A549 (cell line): ENCODE measurements at regions not wholly inside any gene's neighbourhood (a gene's known extent, or its start where the extent isn't known, plus 50 kb on each side); places are given as distances from the start of the nearest gene placed in this dataset.

Source experiments
- ATAC-seq, 2 experiments: fragments of 200-7000 bp in 1 of 2; fragments of >200 bp in 1 of 2; cut with Nextera tagmentation in 1 of 2; cut with Tn5 transposase in 1 of 2; 3 replicates each; pipeline versions ENCODE4 v1.8.0 to v1.9.1; 2018 to 2020; ENCODE audit warnings: mild to moderate bottlenecking in 1 of 2, moderate library complexity in 1 of 2
- CTCF ChIA-PET: fragments of 300-600 bp; sonication (Branson Sonifier 250); formaldehyde crosslinking; extraction: SDS; loops from one replicate; lab custom pipeline; 2021; ENCODE audit warnings: antibody characterized with exemption, inconsistent platforms; lab: Yijun Ruan, JAX
- POLR2A ChIA-PET: fragments of 350-600 bp; formaldehyde crosslinking; extraction: SDS; loops from one replicate; lab custom pipeline; 2021; ENCODE audit warnings: antibody characterized with exemption, inconsistent platforms; lab: Yijun Ruan, JAX
- DNase-seq, 2 experiments: peaks; one replicate each; pipeline versions ENCODE4 v3.0.0 to v3.0.0-alpha.2; 2011 to 2016; ENCODE audit warnings: low read depth in 1 of 2, low spot score in 1 of 2
- FAIRE-seq: peaks from 2 replicates; lab custom pipeline; 2011; peaks lifted over from hg19 to GRCh38; lab: Jason Lieb, UNC
- H3K27ac ChIP-seq, 2 experiments: fragments of >200 bp; sonication (Bioruptor Twin); formaldehyde crosslinking; 3 replicates each; pipeline ENCODE4 v1.5.1; 2016 to 2017
- H3K4me1 ChIP-seq: fragments of >200 bp; sonication (Bioruptor Twin); formaldehyde crosslinking; 3 replicates; pipeline ENCODE4 v1.6.1; 2016
- H3K4me2 ChIP-seq: fragments of >200 bp; sonication (Bioruptor Twin); formaldehyde crosslinking; 3 replicates; pipeline ENCODE4 v1.6.1; 2016
- H3K4me3 ChIP-seq: fragments of >200 bp; sonication (Bioruptor Twin); formaldehyde crosslinking; 3 replicates; pipeline ENCODE4 v1.5.1; 2016
- H3K9me3 ChIP-seq: fragments of >200 bp; sonication (Bioruptor Twin); formaldehyde crosslinking; 3 replicates; pipeline ENCODE4 v1.6.1; 2016
- ATOH8 ChIP-seq: fragments of 250-450 bp; sonication (Bioruptor Pico); IDR thresholded peaks from 2 replicates; pipeline ENCODE4 v1.5.0; 2020; ENCODE audit warnings: low read depth, mild to moderate bottlenecking, moderate library complexity
- CTCF ChIP-seq: fragments of >200 bp; sonication (Bioruptor Twin); formaldehyde crosslinking; IDR thresholded peaks from 3 replicates; pipeline ENCODE4 v1.5.1; 2016
- EHMT2 ChIP-seq: fragments of 200-600 bp; sonication (generic); IDR thresholded peaks from 2 replicates; pipeline ENCODE4 v1.6.1; 2016; ENCODE audit warnings: antibody characterized with exemption, low read depth, mild to moderate bottlenecking, moderate library complexity
- ELK1 ChIP-seq: fragments of 150-350 bp; IDR thresholded peaks from 2 replicates; pipeline ENCODE4 v1.6.1; 2014; ENCODE audit warnings: low read depth, mild to moderate bottlenecking, low read length
- ESRRA ChIP-seq: fragments of 150-350 bp; IDR thresholded peaks from 2 replicates; pipeline ENCODE4 v1.6.1; 2014; ENCODE audit warnings: mild to moderate bottlenecking, low read length, borderline replicate concordance
- FOSB ChIP-seq: fragments of 250-450 bp; sonication (Bioruptor Pico); IDR thresholded peaks from 2 replicates; pipeline ENCODE4 v1.5.0; 2020; ENCODE audit warnings: mild to moderate bottlenecking, moderate library complexity
- FOSL2 ChIP-seq, 2 experiments: fragments of 450-650 bp in 1 of 2; fragments of >200 bp in 1 of 2; sonication (Bioruptor Twin) in 1 of 2; formaldehyde crosslinking; IDR thresholded peaks; 2 replicates each; pipeline versions ENCODE4 v1.5.0 to v1.6.1; 2016 to 2020; ENCODE audit warnings: mild to moderate bottlenecking in 1 of 2, moderate library complexity in 1 of 2
- GATA3 ChIP-seq: IDR thresholded peaks from 2 replicates; pipeline ENCODE4 v1.6.1; 2012; ENCODE audit warnings: borderline replicate concordance
- HDAC2 ChIP-seq: fragments of 200-600 bp; sonication (generic); IDR thresholded peaks from 2 replicates; pipeline ENCODE4 v1.6.1; 2016
- HES2 ChIP-seq: fragments of >200 bp; sonication (Bioruptor Twin); formaldehyde crosslinking; IDR thresholded peaks from 2 replicates; pipeline ENCODE4 v1.6.1; 2016
- HOXB5 ChIP-seq: fragments of 250-450 bp; sonication (Bioruptor Pico); IDR thresholded peaks from 2 replicates; pipeline ENCODE4 v1.5.0; 2020; ENCODE audit warnings: mild to moderate bottlenecking, moderate library complexity
- JUN ChIP-seq, 2 experiments: fragments of >200 bp; sonication (Bioruptor Twin); formaldehyde crosslinking; IDR thresholded peaks; 2 replicates in 1 of 2; 3 replicates in 1 of 2; pipeline ENCODE4 v1.6.1; 2016 to 2017
- JUNB ChIP-seq: fragments of >200 bp; sonication (Bioruptor Twin); formaldehyde crosslinking; IDR thresholded peaks from 2 replicates; pipeline ENCODE4 v1.6.1; 2016
- KDM1A ChIP-seq: fragments of 200-600 bp; sonication (generic); IDR thresholded peaks from 2 replicates; pipeline ENCODE4 v1.6.1; 2016; ENCODE audit warnings: low read depth, mild to moderate bottlenecking
- KDM5A ChIP-seq: fragments of 200-600 bp; sonication (generic); IDR thresholded peaks from 2 replicates; pipeline ENCODE4 v1.6.1; 2016; ENCODE audit warnings: antibody characterized with exemption, mild to moderate bottlenecking
- MAFK ChIP-seq: fragments of 450-650 bp; IDR thresholded peaks from 2 replicates; pipeline ENCODE4 v1.6.1; 2014; ENCODE audit not compliant: partially characterized antibody
- MAX ChIP-seq: IDR thresholded peaks from 2 replicates; pipeline ENCODE4 v1.6.1; 2012
- MAZ ChIP-seq: fragments of 150-350 bp; IDR thresholded peaks from 2 replicates; pipeline ENCODE4 v1.6.1; 2014; ENCODE audit warnings: antibody characterized with exemption, low read depth, low read length, borderline replicate concordance
- MYC ChIP-seq: IDR thresholded peaks from 2 replicates; pipeline ENCODE4 v1.6.1; 2012; ENCODE audit warnings: mild to moderate bottlenecking, inconsistent platforms, low read length, improper control_type of control experiment, borderline replicate concordance
- PHF8 ChIP-seq: fragments of 200-600 bp; sonication (generic); IDR thresholded peaks from 2 replicates; pipeline ENCODE4 v1.6.1; 2016; ENCODE audit warnings: low read depth, mild to moderate bottlenecking, antibody characterized with exemption, moderate library complexity, borderline replicate concordance
- POLR2A ChIP-seq: IDR thresholded peaks from 2 replicates; pipeline ENCODE4 v1.6.1; 2012; ENCODE audit warnings: mild to moderate bottlenecking, low read length
- RAD21 ChIP-seq, 2 experiments: fragments of >200 bp in 1 of 2; sonication (Bioruptor Twin) in 1 of 2; formaldehyde crosslinking in 1 of 2; IDR thresholded peaks in 1 of 2; conservative IDR thresholded peaks in 1 of 2; 2 replicates in 1 of 2; 3 replicates in 1 of 2; pipeline ENCODE4 v1.6.1; 2012 to 2018; ENCODE audit warnings: inconsistent platforms in 1 of 2
- RFX5 ChIP-seq: fragments of 450-650 bp; IDR thresholded peaks from 2 replicates; pipeline ENCODE4 v1.7.1; 2014; ENCODE audit warnings: antibody characterized with exemption, mild to moderate bottlenecking, moderate library complexity
- TFCP2L1 ChIP-seq: fragments of 250-450 bp; sonication (Bioruptor Pico); IDR thresholded peaks from 2 replicates; pipeline ENCODE4 v1.5.0; 2021; ENCODE audit warnings: mild to moderate bottlenecking
- TP53 ChIP-seq: fragments of 250-450 bp; sonication (Bioruptor Pico); IDR thresholded peaks from 2 replicates; pipeline ENCODE4 v1.5.0; 2021; ENCODE audit warnings: mild to moderate bottlenecking, moderate library complexity
- USF2 ChIP-seq: fragments of 450-650 bp; IDR thresholded peaks from 2 replicates; pipeline ENCODE4 v1.6.1; 2014; ENCODE audit warnings: antibody characterized with exemption
- ZC3H11A ChIP-seq: fragments of 450-650 bp; IDR thresholded peaks from 2 replicates; pipeline ENCODE4 v1.6.1; 2014; ENCODE audit warnings: antibody characterized with exemption, mild to moderate bottlenecking
- ZFP36 ChIP-seq: fragments of 450-650 bp; IDR thresholded peaks from 2 replicates; pipeline ENCODE4 v1.6.1; 2014; ENCODE audit warnings: borderline replicate concordance; ENCODE audit not compliant: partially characterized antibody
- WGBS: methylation state at CpG from one replicate; pipeline ENCODE4 v1.1.6; 2017; ENCODE audit errors: missing lambda C conversion rate; 5-methylcytosine and 5-hydroxymethylcytosine counted together

- DNase-seq (no peak), ATAC-seq (no peak), FAIRE-seq (no peak)
- CTCF ChIA-PET = interaction anchor here (1.1 to 1.4 kb wide), 2 partner anchors 10 to 37 kb away, joined by 3 to 4 read pairs; no protein-coding TSS in a partner anchor
- no peak overlapping the region for H3K4me3 ChIP-seq
- H3K4me1 ChIP-seq = peaks cover 13% of the 10 kb centered on the region
- POLR2A ChIA-PET = no interaction called here
- no peak overlapping the region for H3K27ac ChIP-seq
- H3K4me2 ChIP-seq = no peak overlapping the region
- WGBS = 38% methylated on average over 1 of the region's 1 CpG
- no peaks in the 10 kb centered on the region for H3K9me3 ChIP-seq
- TF ChIP-seq HES2 = no peak
- TF ChIP-seq CTCF = no peak
- TF ChIP-seq HDAC2 = no peak
- TF ChIP-seq ZFP36 = no peak
- no peak for TF ChIP-seq JUNB
- no peak for TF ChIP-seq EHMT2
- TF ChIP-seq RFX5 = no peak
- TF ChIP-seq, all 56 proteins: peak for 0
These were observed 299.4 kb downstream of the PTEN start for GRCh38 chr10:88162852-88163251.

- POLR2A ChIA-PET = no interaction called here
- no peak for DNase-seq
- H3K4me2 ChIP-seq = no peak overlapping the region
- WGBS = 66% methylated on average over 3 of the region's 3 CpGs
- TF ChIP-seq JUNB = no peak
- TF ChIP-seq FOSL2 (IDR thresholded peaks at IDR 0.05) = no peak
- TF ChIP-seq FOSL2 (CRISPR knock-in tag; IDR thresholded peaks at IDR 0.05) = no peak
- TF ChIP-seq ZC3H11A = no peak
- TF ChIP-seq GATA3 = no peak
- no peak for TF ChIP-seq KDM1A
- TF ChIP-seq MAX = no peak
- TF ChIP-seq POLR2A = no peak
- no peak for TF ChIP-seq MYC
- no peak for TF ChIP-seq ESRRA
- no peak for TF ChIP-seq KDM5A
- no peak for TF ChIP-seq MAZ
- TF ChIP-seq MAFK = no peak
- TF ChIP-seq RAD21 (conservative IDR thresholded peaks at IDR 0.05 in 1 of 2, IDR thresholded peaks at IDR 0.05 in 1 of 2) = no peak
- TF ChIP-seq, all 56 proteins: peak for 0
- 0 out of 3 replicates have a peak, but pooled peaks cover 4% of the 10 kb centered on the region for H3K9me3 ChIP-seq
- peaks cover 6% of the 10 kb centered on the region; the same call in 1 of the 3 replicates for H3K4me1 ChIP-seq
- H3K4me3 ChIP-seq = no peak overlapping the region
- no peak overlapping the region for H3K27ac ChIP-seq
- no peak for FAIRE-seq
- no peak for ATAC-seq
- CTCF ChIA-PET = interaction anchor here (0.6 to 1.4 kb wide), 2 partner anchors 38 to 41 kb away, joined by 3 to 4 read pairs; no protein-coding TSS in a partner anchor
These were observed 300.1 kb downstream of the PTEN start for GRCh38 chr10:88163572-88163971.

- Histone ChIP-seq H3K4me2 (no peak overlapping the region), H3K27ac (no peak overlapping the region), H3K4me3 (no peak overlapping the region), H3K9me3 (0 out of 3 replicates have a peak, but pooled peaks cover 4% of the 10 kb centered on the region), H3K4me1 (no peaks in the 10 kb centered on the region)
- 21% methylated on average over 1 of the region's 1 CpG for WGBS
- FAIRE-seq = no peak
- no peak for ATAC-seq
- no peak for DNase-seq
- POLR2A ChIA-PET = no interaction called here
- CTCF ChIA-PET = no interaction called here
- TF ChIP-seq FOSB (CRISPR knock-in tag) = no peak
- TF ChIP-seq TFCP2L1 (CRISPR knock-in tag) = no peak
- no peak for TF ChIP-seq HOXB5 (CRISPR knock-in tag)
- TF ChIP-seq EHMT2 = no peak
- TF ChIP-seq ELK1 = no peak
- TF ChIP-seq TP53 (CRISPR knock-in tag) = no peak
- TF ChIP-seq HES2 = no peak
- no peak for TF ChIP-seq USF2
- TF ChIP-seq PHF8 = no peak
- no peak for TF ChIP-seq ATOH8 (CRISPR knock-in tag)
- TF ChIP-seq JUN (IDR thresholded peaks at IDR 0.05) = no peak
- no peak for TF ChIP-seq CTCF
These were observed 301.0 kb downstream of the PTEN start for GRCh38 chr10:88164471-88164870.
